SK-N-MC (cell line): ENCODE measurements at regions not wholly inside any gene's neighbourhood (a gene's known extent, or its start where the extent isn't known, plus 50 kb on each side); places are given as distances from the start of the nearest gene placed in this dataset.

ENCODE experiments used
- EZH2 ChIP-seq: fragments of 200-600 bp; sonication (generic); IDR thresholded peaks from one replicate; pipeline ENCODE4 v1.6.1; 2017; ENCODE audit warnings: antibody characterized with exemption
- POLR2AphosphoS5 ChIP-seq: IDR thresholded peaks from 2 replicates; pipeline ENCODE4 v1.6.1; 2012; ENCODE audit warnings: mild to moderate bottlenecking, low read depth, low read length, borderline replicate concordance

GRCh38 chr11:127308291-127308690 lies 307.7 kb upstream of the KIRREL3 start:
- TF ChIP-seq EZH2, result no peak
- TF ChIP-seq POLR2AphosphoS5, result no peak
